ENCODE measurements at regions not wholly inside any gene's neighbourhood (a gene's known extent, or its start where the extent isn't known, plus 50 kb on each side); places are given as distances from the start of the nearest gene placed in this dataset.
A peak's percentile ranks its signal among the peaks of the same experiment; 100 is the strongest.
"Not testable (repeated sequence)": the region's sequence is repeated elsewhere in the genome, so short reads cannot be mapped to it uniquely, and the experiment has no call there.

GRCh38 chr4:82247629-82248028, 126.2 kb downstream of the HNRNPD start:
- no peak for DNase-seq (ENCODE audit: low spot score)

- DNase-seq (ENCODE audit: low spot score): no peak
Observed at GRCh38 chr4:82247171-82247570, 126.6 kb downstream of the HNRNPD start.

- DNase-seq (ENCODE audit: low spot score): no peak
Observed at GRCh38 chr4:82241534-82241933, 132.3 kb downstream of the HNRNPD start.

- DNase-seq (ENCODE audit: low spot score): no peak
Observed at GRCh38 chr4:82240410-82240809, 133.4 kb downstream of the HNRNPD start.

- not testable (repeated sequence) for DNase-seq (ENCODE audit: low spot score)
Observed at GRCh38 chr4:82237142-82237541, 136.6 kb downstream of the HNRNPD start.

GRCh38 chr4:82235346-82235745, 138.4 kb downstream of the HNRNPD start:
- no peak for DNase-seq (ENCODE audit: low spot score)

GRCh38 chr4:82232891-82233290, 140.9 kb downstream of the HNRNPD start:
- DNase-seq (ENCODE audit: low spot score): no peak

- no peak for DNase-seq (ENCODE audit: low spot score)
Observed at GRCh38 chr4:82231806-82232205, 142.0 kb downstream of the HNRNPD start.

GRCh38 chr4:82230306-82230705, 143.5 kb downstream of the HNRNPD start:
- no peak for DNase-seq (ENCODE audit: low spot score)

- DNase-seq (ENCODE audit: low spot score): no peak
Observed at GRCh38 chr4:82225030-82225429, 148.8 kb downstream of the HNRNPD start.

GRCh38 chr4:82223715-82224114, 150.1 kb downstream of the HNRNPD start:
- DNase-seq (ENCODE audit: low spot score): peak; percentile 76

- no peak for DNase-seq (ENCODE audit: low spot score)
Observed at GRCh38 chr4:82219346-82219745, 154.4 kb downstream of the HNRNPD start.

- DNase-seq (ENCODE audit: low spot score): peak; percentile 36
Observed at GRCh38 chr4:82217986-82218715, 155.6 kb downstream of the HNRNPD start.

- no peak for DNase-seq (ENCODE audit: low spot score)
Observed at GRCh38 chr4:82216219-82216618, 157.6 kb downstream of the HNRNPD start.

- no peak for DNase-seq (ENCODE audit: low spot score)
Observed at GRCh38 chr4:82215800-82216199, 158.0 kb downstream of the HNRNPD start.

- DNase-seq (ENCODE audit: low spot score): no peak
Observed at GRCh38 chr4:82215039-82215438, 158.8 kb downstream of the HNRNPD start.

GRCh38 chr4:82213485-82214417, 160.0 kb downstream of the HNRNPD start:
- DNase-seq (ENCODE audit: low spot score): no peak

GRCh38 chr4:82201805-82202641, 171.8 kb downstream of the HNRNPD start:
- DNase-seq (ENCODE audit: low spot score): peak; percentile 26

GRCh38 chr4:82201303-82201702, 172.5 kb downstream of the HNRNPD start:
- DNase-seq (ENCODE audit: low spot score): no peak

- DNase-seq (ENCODE audit: low spot score): no peak
Observed at GRCh38 chr4:82200046-82200445, 173.7 kb downstream of the HNRNPD start.

- no peak for DNase-seq (ENCODE audit: low spot score)
Observed at GRCh38 chr4:82194329-82194728, 179.5 kb downstream of the HNRNPD start.

- no peak for DNase-seq (ENCODE audit: low spot score)
Observed at GRCh38 chr4:82192017-82192673, 181.6 kb downstream of the HNRNPD start.
